Parathyroid adenoma (tissue), 2 donors: ENCODE measurements at regions not wholly inside any gene's neighbourhood (a gene's known extent, or its start where the extent isn't known, plus 50 kb on each side); places are given as distances from the start of the nearest gene placed in this dataset.
"Not testable (repeated sequence)": the region's sequence is repeated elsewhere in the genome, so short reads cannot be mapped to it uniquely, and the experiment has no call there.

ENCODE experiments used
- H2AFZ ChIP-seq: fragments of 300-600 bp; sonication (generic); one replicate; pipeline ENCODE4 v1.7.0; 2017; ENCODE audit warnings: antibody characterized with exemption, mild to moderate bottlenecking
- H3K27ac ChIP-seq: fragments of 300-600 bp; sonication (generic); one replicate; pipeline ENCODE4 v1.7.0; 2017
- H3K27me3 ChIP-seq: fragments of 300-600 bp; sonication (generic); one replicate; pipeline ENCODE4 v1.7.0; 2017; ENCODE audit warnings: low read length; ENCODE audit not compliant: control insufficient read depth, insufficient read depth
- H3K36me3 ChIP-seq: fragments of 300-600 bp; sonication (generic); one replicate; pipeline ENCODE4 v1.7.0; 2017; ENCODE audit warnings: low read length; ENCODE audit not compliant: control insufficient read depth, insufficient read depth
- H3K4me1 ChIP-seq: fragments of 300-600 bp; sonication (generic); one replicate; pipeline ENCODE4 v1.7.0; 2017; ENCODE audit warnings: control low read depth
- H3K4me2 ChIP-seq: fragments of 300-600 bp; sonication (generic); one replicate; pipeline ENCODE4 v1.7.0; 2017; ENCODE audit warnings: low read length
- H3K4me3 ChIP-seq: fragments of 300-600 bp; sonication (generic); one replicate; pipeline ENCODE4 v1.7.0; 2017; ENCODE audit warnings: low read depth, low read length
- H3K79me2 ChIP-seq: fragments of 300-600 bp; sonication (generic); one replicate; pipeline ENCODE4 v1.7.0; 2017; ENCODE audit warnings: control low read depth
- H3K9ac ChIP-seq: fragments of 300-600 bp; sonication (generic); one replicate; pipeline ENCODE4 v1.7.0; 2017; ENCODE audit warnings: mild to moderate bottlenecking
- H3K9me3 ChIP-seq: fragments of 300-600 bp; sonication (generic); one replicate; pipeline ENCODE4 v1.7.0; 2017; ENCODE audit warnings: low read length; ENCODE audit not compliant: control insufficient read depth
- TF ChIP-seq, protein P1 (sequence below): fragments of 300-600 bp; sonication (generic); IDR thresholded peaks from one replicate; pipeline ENCODE4 v1.7.0; 2017; ENCODE audit warnings: antibody characterized with exemption, mild to moderate bottlenecking
- donor health status: primary hyperparathyroidism.

DNA sequence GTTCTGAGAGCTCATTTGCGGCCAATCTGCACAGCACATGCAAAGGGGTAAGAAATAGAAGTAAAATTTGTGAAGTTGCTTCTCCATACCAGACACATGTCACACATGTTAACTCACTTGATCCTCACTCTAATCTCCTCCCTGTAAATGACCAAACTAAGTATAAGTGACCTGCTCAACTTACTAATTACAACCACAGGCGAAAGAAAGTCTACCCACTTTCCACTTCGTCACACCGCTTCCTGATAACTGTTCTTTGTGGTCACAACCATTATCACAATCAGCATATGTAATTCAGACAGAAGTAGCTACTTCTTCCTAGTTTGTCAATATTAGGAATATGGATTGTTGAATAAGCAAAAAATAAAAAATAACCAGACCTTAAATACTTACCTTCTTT lies 293.7 kb upstream of the CLEC14A start:
- H3K36me3 ChIP-seq, result no peaks in the 10 kb centered on the region
- no peak overlapping the region for H2AFZ ChIP-seq
- H3K9ac ChIP-seq, result no peak overlapping the region
- no peaks in the 10 kb centered on the region for H3K79me2 ChIP-seq
- H3K27ac ChIP-seq, result no peak overlapping the region
- no peaks in the 10 kb centered on the region for H3K9me3 ChIP-seq
- H3K27me3 ChIP-seq, result no peaks in the 10 kb centered on the region
- H3K4me1 ChIP-seq, result no peaks in the 10 kb centered on the region
- H3K4me3 ChIP-seq, result no peak overlapping the region
- no peak overlapping the region for H3K4me2 ChIP-seq
- TF ChIP-seq, protein P1, sequence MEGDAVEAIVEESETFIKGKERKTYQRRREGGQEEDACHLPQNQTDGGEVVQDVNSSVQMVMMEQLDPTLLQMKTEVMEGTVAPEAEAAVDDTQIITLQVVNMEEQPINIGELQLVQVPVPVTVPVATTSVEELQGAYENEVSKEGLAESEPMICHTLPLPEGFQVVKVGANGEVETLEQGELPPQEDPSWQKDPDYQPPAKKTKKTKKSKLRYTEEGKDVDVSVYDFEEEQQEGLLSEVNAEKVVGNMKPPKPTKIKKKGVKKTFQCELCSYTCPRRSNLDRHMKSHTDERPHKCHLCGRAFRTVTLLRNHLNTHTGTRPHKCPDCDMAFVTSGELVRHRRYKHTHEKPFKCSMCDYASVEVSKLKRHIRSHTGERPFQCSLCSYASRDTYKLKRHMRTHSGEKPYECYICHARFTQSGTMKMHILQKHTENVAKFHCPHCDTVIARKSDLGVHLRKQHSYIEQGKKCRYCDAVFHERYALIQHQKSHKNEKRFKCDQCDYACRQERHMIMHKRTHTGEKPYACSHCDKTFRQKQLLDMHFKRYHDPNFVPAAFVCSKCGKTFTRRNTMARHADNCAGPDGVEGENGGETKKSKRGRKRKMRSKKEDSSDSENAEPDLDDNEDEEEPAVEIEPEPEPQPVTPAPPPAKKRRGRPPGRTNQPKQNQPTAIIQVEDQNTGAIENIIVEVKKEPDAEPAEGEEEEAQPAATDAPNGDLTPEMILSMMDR, result no peak

DNA sequence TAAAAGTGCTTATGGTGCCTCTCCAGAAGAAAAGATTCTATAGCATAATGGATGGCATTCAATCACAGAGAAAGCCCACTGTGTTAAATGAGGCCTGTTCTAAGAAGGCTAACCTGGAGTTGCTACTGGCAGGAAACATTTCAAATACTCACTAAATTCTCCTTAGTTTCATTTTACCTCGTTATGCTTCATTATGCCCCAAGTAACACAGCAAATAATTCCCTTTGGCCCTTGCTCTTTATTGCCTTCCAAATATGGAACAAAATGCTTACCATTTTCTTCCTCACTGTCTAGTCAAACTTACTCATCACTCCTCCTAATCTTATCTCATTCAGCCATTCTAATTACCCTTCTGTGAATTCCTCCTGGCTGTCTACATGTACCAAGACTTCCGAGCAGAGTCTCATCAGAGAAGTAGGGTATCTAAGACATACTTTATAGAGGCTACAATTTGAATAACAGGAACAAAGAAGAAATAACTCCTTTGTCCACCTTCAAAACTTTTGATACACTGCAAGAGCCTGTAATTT lies 292.1 kb upstream of the CLEC14A start:
- TF ChIP-seq, protein P1, result no peak
- no peak overlapping the region for H3K27ac ChIP-seq
- H2AFZ ChIP-seq, result no peak overlapping the region
- no peak overlapping the region for H3K4me2 ChIP-seq
- H3K4me1 ChIP-seq, result no peaks in the 10 kb centered on the region
- no peak overlapping the region for H3K9ac ChIP-seq
- no peaks in the 10 kb centered on the region for H3K36me3 ChIP-seq
- no peaks in the 10 kb centered on the region for H3K9me3 ChIP-seq
- no peaks in the 10 kb centered on the region for H3K79me2 ChIP-seq
- H3K27me3 ChIP-seq, result no peaks in the 10 kb centered on the region
- H3K4me3 ChIP-seq, result no peak overlapping the region

DNA sequence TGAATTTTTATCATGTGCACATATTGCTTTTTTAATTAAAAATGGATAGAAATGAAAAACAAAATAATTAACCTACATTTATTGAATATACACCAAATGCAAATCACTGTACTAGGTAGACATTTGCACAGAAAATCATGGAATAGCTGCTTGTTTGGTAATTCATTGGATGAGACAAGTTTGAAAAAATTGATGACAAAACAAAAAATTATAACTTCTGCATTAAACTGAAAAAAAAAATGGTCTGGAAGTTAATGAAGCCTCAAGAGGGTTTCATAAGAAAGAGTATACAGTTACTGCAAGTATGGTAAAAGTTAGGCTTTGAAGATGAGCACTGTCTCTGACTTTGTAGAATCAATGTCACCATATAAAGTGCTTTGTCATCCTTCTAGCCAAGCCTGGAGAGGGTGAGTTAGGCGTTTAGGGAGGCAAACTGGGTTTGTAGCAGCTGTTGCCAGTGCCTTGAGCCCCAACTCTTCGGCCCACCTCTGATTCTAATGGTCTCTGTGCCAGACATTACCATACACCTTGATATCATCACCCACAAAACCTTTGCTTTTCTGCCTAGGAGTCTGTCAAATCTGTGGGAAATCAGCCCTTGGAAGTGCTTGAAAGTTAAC lies 291.1 kb upstream of the CLEC14A start:
- Histone ChIP-seq H3K36me3 (no peaks in the 10 kb centered on the region), H3K4me1 (no peaks in the 10 kb centered on the region), H3K9ac (no peak overlapping the region), H3K79me2 (no peaks in the 10 kb centered on the region), H3K27me3 (no peaks in the 10 kb centered on the region), H3K4me2 (no peak overlapping the region), H3K4me3 (no peak overlapping the region), H3K27ac (no peak overlapping the region), H3K9me3 (no peaks in the 10 kb centered on the region), H2AFZ (no peak overlapping the region)
- TF ChIP-seq, protein P1, result no peak

DNA sequence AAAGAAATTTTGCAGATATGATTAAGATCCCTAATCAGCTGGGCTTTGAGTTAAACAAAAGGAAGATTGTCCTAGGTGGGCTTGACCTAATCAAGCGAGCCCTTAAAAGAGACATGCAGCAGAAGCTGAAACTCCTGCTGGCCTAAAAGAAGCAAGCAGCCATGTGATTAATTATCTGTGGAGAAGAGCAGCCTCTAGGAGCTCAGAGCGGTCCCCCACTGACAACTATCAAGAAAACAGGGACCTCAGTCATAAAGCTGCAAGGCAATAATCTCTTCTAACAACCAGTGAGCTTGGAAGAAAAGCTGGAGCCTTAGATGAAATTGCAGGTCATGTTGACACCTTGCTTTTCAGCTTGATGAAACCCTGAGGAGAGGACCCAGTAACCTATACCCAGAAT lies 288.9 kb upstream of the CLEC14A start:
- H3K27me3 ChIP-seq, result no peaks in the 10 kb centered on the region
- no peak overlapping the region for H3K9ac ChIP-seq
- TF ChIP-seq, protein P1, result no peak
- H3K4me2 ChIP-seq, result no peak overlapping the region
- no peaks in the 10 kb centered on the region for H3K4me1 ChIP-seq
- no peaks in the 10 kb centered on the region for H3K36me3 ChIP-seq
- H3K9me3 ChIP-seq, result no peaks in the 10 kb centered on the region
- no peak overlapping the region for H3K4me3 ChIP-seq
- no peaks in the 10 kb centered on the region for H3K79me2 ChIP-seq
- H3K27ac ChIP-seq, result no peak overlapping the region
- no peak overlapping the region for H2AFZ ChIP-seq

DNA sequence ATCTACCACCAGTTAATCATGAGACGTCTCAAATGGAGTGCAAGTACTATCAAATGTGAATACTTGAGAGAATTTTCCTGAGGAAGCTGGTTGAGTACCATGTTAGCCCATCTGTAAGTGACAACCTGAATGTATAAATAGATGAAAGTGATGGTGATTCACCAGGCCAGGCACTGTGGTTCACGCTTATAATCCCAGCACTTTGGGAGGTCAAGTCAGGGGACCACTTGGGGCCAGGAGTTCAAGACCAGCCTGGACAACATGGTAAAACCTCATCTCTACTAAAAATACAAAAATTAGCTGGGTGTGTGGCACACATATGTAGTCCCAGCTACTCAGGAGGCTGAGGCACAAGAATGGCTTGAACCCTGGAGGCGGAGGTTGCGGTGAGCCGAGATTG lies 288.0 kb upstream of the CLEC14A start:
- not testable (repeated sequence) for H3K4me1 ChIP-seq, H3K9ac ChIP-seq, H3K4me2 ChIP-seq, H3K9me3 ChIP-seq, H3K36me3 ChIP-seq, H3K4me3 ChIP-seq, H2AFZ ChIP-seq, H3K27me3 ChIP-seq, H3K27ac ChIP-seq, H3K79me2 ChIP-seq

DNA sequence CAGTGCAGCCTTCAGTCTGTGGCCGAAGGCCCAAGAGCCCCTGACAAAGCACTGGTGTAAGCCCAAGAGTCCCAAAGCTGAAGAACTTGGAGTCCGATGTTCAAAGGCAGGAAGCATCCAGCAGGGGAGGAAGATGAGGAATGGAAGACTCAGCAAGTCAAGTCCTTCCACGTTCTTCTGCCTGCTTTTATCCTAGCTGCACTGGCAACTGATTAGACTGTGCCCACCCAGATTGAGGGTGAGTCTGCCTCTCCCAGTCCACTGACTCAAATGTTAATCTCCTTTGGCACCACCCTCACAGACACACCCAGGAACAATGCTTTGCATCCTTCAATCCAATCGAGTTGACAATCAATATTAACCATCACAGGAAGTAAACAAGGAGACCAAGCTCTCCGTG lies 282.2 kb upstream of the CLEC14A start:
- H3K27ac ChIP-seq, H2AFZ ChIP-seq, H3K9ac ChIP-seq, H3K4me1 ChIP-seq, H3K79me2 ChIP-seq, H3K4me2 ChIP-seq, H3K4me3 ChIP-seq, H3K9me3 ChIP-seq, H3K27me3 ChIP-seq, H3K36me3 ChIP-seq: not testable (repeated sequence)
